ENCODE measurements at regions not wholly inside any gene's neighbourhood (a gene's known extent, or its start where the extent isn't known, plus 50 kb on each side); places are given as distances from the start of the nearest gene placed in this dataset.
A peak's percentile ranks its signal among the peaks of the same experiment; 100 is the strongest.

- Histone ChIP-seq H3K9ac (ENCODE audit: low read length) (no peak overlapping the region; the same call in 1 of the 2 replicates), H3K9me3 (ENCODE audit: insufficient read depth, low read length) (no peaks in the 10 kb centered on the region), H3K4me2 (ENCODE audit: low read length) (peak overlapping the region; percentile 45), H2AFZ (ENCODE audit: low read depth, low read length) (peak overlapping the region; percentile 10; the same call in 1 of the 2 replicates), H3K36me3 (replicated peaks; ENCODE audit: low read depth, low read length) (no peaks in the 10 kb centered on the region), H3K27me3 (ENCODE audit: low read depth, low read length) (no peaks in the 10 kb centered on the region), H3K27ac (ENCODE audit: low read length) (peak overlapping the region; percentile 56), H3K4me3 (ENCODE audit: low read length) (no peak overlapping the region), H3K79me2 (ENCODE audit: low read length) (no peaks in the 10 kb centered on the region), H4K20me1 (ENCODE audit: insufficient read depth, low read length) (no peaks in the 10 kb centered on the region), H3K4me1 (ENCODE audit: low read length) (peaks cover 27% of the 10 kb centered on the region)
- TF ChIP-seq CTCF (IDR thresholded peaks at IDR 0.05; ENCODE audit: low read depth, low read length): no peak
- TF ChIP-seq EZH2phosphoT487 (IDR thresholded peaks at IDR 0.05; ENCODE audit: low read depth): no peak
These were observed 118.1 kb downstream of the EBLN2 start for GRCh38 chr3:73179601-73180000.

GRCh38 chr3:73186741-73187140 lies 125.3 kb downstream of the EBLN2 start:
- H4K20me1 ChIP-seq (ENCODE audit: insufficient read depth, low read length): no peaks in the 10 kb centered on the region
- peak overlapping the region; percentile 40 for H3K4me2 ChIP-seq (ENCODE audit: low read length)
- H2AFZ ChIP-seq (ENCODE audit: low read depth, low read length): peak overlapping the region; percentile 77
- peaks cover 10% of the 10 kb centered on the region for H3K4me1 ChIP-seq (ENCODE audit: low read length)
- H3K27me3 ChIP-seq (ENCODE audit: low read depth, low read length): no peaks in the 10 kb centered on the region
- no peak overlapping the region for H3K4me3 ChIP-seq (ENCODE audit: low read length)
- no peak overlapping the region for H3K9ac ChIP-seq (ENCODE audit: low read length)
- H3K9me3 ChIP-seq (ENCODE audit: insufficient read depth, low read length): no peaks in the 10 kb centered on the region
- no peaks in the 10 kb centered on the region for H3K36me3 ChIP-seq (replicated peaks; ENCODE audit: low read depth, low read length)
- no peak overlapping the region for H3K27ac ChIP-seq (ENCODE audit: low read length)
- TF ChIP-seq CTCF (IDR thresholded peaks at IDR 0.05; ENCODE audit: low read depth, low read length) (no peak), EZH2phosphoT487 (IDR thresholded peaks at IDR 0.05; ENCODE audit: low read depth) (no peak)
- H3K79me2 ChIP-seq (ENCODE audit: low read length): no peaks in the 10 kb centered on the region

GRCh38 chr3:73187328-73187727 lies 125.9 kb downstream of the EBLN2 start:
- Histone ChIP-seq H2AFZ (ENCODE audit: low read depth, low read length) (peak overlapping the region; percentile 77), H4K20me1 (ENCODE audit: insufficient read depth, low read length) (no peaks in the 10 kb centered on the region)
- TF ChIP-seq EZH2phosphoT487 (IDR thresholded peaks at IDR 0.05; ENCODE audit: low read depth): no peak
- no peak for TF ChIP-seq CTCF (IDR thresholded peaks at IDR 0.05; ENCODE audit: low read depth, low read length)

GRCh38 chr3:73188707-73189106 lies 127.2 kb downstream of the EBLN2 start:
- H4K20me1 ChIP-seq (ENCODE audit: insufficient read depth, low read length): no peaks in the 10 kb centered on the region
- no peak overlapping the region for H2AFZ ChIP-seq (ENCODE audit: low read depth, low read length)
- TF ChIP-seq EZH2phosphoT487 (IDR thresholded peaks at IDR 0.05; ENCODE audit: low read depth) (no peak), CTCF (IDR thresholded peaks at IDR 0.05; ENCODE audit: low read depth, low read length) (no peak)

More at GRCh38 chr3:73187328-73187727, 125.9 kb downstream of the EBLN2 start:
- peak overlapping the region; percentile 40 for H3K4me2 ChIP-seq (ENCODE audit: low read length)
- no peak overlapping the region for H3K4me3 ChIP-seq (ENCODE audit: low read length)
- H3K36me3 ChIP-seq (replicated peaks; ENCODE audit: low read depth, low read length): no peaks in the 10 kb centered on the region
- peaks cover 10% of the 10 kb centered on the region for H3K4me1 ChIP-seq (ENCODE audit: low read length)
- no peaks in the 10 kb centered on the region for H3K79me2 ChIP-seq (ENCODE audit: low read length)
- no peak overlapping the region for H3K27ac ChIP-seq (ENCODE audit: low read length)
- no peaks in the 10 kb centered on the region for H3K9me3 ChIP-seq (ENCODE audit: insufficient read depth, low read length)
- H3K9ac ChIP-seq (ENCODE audit: low read length): no peak overlapping the region
- H3K27me3 ChIP-seq (ENCODE audit: low read depth, low read length): no peaks in the 10 kb centered on the region

More at GRCh38 chr3:73188707-73189106, 127.2 kb downstream of the EBLN2 start:
- H3K9ac ChIP-seq (ENCODE audit: low read length): no peak overlapping the region
- no peaks in the 10 kb centered on the region for H3K36me3 ChIP-seq (replicated peaks; ENCODE audit: low read depth, low read length)
- H3K27me3 ChIP-seq (ENCODE audit: low read depth, low read length): no peaks in the 10 kb centered on the region
- no peaks in the 10 kb centered on the region for H3K79me2 ChIP-seq (ENCODE audit: low read length)
- peaks cover 10% of the 10 kb centered on the region for H3K4me1 ChIP-seq (ENCODE audit: low read length)
- H3K4me2 ChIP-seq (ENCODE audit: low read length): no peak overlapping the region
- no peak overlapping the region for H3K27ac ChIP-seq (ENCODE audit: low read length)
- H3K4me3 ChIP-seq (ENCODE audit: low read length): no peak overlapping the region
- H3K9me3 ChIP-seq (ENCODE audit: insufficient read depth, low read length): no peaks in the 10 kb centered on the region
